GM21367 (cell line): ENCODE measurements at regions not wholly inside any gene's neighbourhood (a gene's known extent, or its start where the extent isn't known, plus 50 kb on each side); places are given as distances from the start of the nearest gene placed in this dataset.
"Not testable (repeated sequence)": the region's sequence is repeated elsewhere in the genome, so short reads cannot be mapped to it uniquely, and the experiment has no call there.

ENCODE experiments used
- ATAC-seq: cut with Tn5 transposase; IDR thresholded peaks from one replicate; pipeline ENCODE4 v1.9.1; 2021; ENCODE audit not compliant: unreplicated experiment

DNA sequence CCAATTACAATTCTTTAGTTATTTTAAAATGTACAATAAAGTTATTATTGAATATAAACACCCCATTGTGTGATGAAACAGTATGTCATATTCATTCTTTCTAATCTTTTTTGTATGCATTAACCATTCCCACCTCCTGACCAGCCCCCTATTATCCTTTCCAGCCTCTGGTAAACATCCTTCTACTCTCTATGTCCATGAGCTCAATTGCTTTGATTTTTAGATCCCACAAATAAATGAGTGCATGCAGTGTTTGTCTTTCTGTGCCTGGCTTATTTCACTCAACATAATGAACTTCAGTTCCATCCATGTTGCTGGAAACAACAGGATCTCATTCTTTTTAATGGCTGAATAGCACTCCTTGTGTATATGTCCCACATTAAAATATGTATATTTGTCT lies 1858.9 kb upstream of the C9orf72 start:
- ATAC-seq, result no peak

DNA sequence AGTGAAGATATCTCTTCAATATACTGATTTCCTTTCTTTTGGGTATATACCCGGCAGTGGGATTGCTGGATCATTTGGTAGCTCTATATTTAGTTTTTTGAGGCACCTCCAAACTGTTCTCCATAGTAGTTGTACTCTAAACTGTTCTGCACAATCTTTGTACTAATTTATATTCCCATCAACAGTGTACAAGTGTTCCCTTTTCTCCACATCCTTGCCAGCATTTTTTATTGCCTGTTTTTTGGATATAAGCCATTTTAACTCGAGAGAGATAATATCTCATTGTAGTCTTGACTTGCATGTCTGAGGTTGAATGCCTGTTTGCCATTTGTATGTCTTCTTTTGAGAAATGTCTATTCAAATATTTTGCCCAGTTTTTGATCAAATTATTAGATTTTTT lies 1859.4 kb upstream of the C9orf72 start:
- ATAC-seq, result not testable (repeated sequence)

DNA sequence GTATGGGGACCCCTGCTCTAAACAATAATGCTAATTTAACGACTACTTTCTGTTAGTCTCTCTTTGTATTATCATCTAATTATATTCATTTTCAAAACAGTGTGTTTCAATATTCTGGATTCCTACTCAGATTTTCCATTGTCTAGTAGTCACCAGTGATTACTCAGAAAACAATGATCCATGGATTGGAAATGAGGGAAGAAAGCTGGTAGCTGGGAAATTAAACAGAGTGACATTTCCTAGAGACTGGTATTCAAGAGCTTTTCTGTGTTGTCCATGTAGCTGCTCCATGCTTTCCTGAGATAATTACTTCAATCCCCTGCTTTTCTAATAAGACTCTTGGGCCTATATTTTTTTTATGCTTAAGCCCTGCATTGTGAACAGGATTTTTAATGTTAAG lies 1862.1 kb upstream of the C9orf72 start:
- ATAC-seq, result no peak

DNA sequence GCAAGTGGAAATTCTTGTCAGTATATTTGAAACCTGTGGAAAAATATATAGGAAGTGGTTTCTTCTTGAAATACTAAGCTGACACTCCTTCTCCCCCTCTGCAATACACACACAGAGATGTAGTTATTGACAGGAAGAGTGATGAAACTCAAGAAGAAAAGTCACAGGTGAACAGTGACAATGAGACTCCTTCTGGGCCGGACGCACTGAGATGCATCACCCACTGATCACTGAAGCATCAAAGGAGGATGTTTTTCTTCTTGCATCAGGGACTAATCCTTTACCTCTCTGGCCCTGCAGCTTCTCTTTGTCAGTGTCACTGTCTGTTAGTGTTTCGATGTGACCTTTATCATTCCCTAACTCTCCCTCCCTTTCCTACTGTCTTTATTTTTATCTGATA lies 1864.2 kb upstream of the C9orf72 start:
- no peak for ATAC-seq

DNA sequence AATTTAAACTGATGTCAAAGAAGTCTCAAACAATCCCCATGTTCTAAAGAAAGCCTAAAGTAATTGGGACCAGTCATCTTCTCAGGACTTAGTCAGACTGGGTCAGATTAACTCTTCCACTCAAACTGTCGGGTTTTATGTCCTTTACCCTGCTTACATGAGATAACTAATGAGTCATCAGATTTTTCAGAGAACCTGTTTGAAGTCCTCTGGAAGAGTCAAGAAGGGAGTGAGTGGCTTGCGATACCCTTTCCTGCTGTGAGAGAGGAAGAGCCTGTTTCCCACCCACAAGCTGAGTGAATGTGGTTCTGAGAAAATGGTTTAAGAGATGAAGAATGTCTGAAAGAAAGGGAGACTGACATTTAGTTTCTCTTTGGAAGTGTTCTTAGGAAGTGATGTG lies 1866.7 kb upstream of the C9orf72 start:
- no peak for ATAC-seq

DNA sequence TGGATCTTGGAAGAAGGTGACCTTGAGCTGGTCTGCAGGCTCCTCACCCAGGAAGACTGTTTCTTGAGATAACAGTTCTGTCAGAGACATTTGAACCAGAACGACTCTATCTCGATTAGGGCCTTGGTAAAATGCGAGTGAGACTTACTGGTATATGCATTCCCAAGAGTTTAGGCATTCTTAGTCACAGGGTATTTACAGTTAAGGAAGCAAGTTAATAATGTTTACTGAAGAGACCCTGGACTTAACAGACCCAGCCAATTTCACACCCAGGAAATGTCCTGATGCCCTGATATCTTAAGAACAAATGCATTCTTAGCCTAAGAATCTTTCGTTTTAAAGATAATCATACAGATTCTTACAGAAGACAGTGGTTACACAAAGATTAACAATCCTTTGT lies 1867.2 kb upstream of the C9orf72 start:
- ATAC-seq, result no peak

DNA sequence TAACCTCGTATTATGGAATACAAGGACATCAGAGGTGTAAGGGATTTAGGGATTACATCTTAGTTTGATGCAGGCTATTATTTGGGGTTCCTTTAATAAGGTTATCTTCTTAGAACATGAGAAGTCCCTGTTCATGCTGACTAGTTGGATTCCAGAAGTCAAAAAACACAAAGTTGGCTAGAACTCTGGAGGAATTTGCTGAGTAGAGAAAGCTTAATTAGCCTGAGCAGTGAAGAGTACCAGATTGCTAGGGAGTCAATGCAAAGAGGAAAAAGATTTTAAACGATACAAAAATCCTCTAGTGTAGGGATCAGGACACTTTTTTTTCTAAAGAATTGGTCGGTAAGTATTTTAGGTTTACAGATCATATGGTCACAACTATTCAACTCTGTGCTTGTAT lies 1872.5 kb upstream of the C9orf72 start:
- ATAC-seq, result no peak

DNA sequence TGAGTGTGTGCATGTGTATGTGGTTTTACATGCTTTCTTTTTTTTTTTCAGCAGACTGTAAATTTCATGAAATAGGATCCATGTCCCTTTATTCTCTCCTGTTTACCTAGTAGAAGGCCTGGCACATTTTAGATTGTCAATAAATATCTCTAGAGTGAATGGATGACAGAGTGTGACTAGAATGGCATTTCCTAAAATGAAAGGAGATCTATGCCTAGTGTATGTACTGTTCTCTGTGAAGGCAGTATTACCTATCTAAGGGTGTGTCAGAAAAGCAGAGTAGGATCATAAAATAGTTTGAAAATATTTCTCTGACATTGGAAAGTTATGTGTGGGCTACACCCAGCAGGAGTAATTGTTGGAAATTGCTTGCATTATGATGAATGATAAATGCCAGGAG lies 1876.0 kb upstream of the C9orf72 start:
- ATAC-seq, result no peak

DNA sequence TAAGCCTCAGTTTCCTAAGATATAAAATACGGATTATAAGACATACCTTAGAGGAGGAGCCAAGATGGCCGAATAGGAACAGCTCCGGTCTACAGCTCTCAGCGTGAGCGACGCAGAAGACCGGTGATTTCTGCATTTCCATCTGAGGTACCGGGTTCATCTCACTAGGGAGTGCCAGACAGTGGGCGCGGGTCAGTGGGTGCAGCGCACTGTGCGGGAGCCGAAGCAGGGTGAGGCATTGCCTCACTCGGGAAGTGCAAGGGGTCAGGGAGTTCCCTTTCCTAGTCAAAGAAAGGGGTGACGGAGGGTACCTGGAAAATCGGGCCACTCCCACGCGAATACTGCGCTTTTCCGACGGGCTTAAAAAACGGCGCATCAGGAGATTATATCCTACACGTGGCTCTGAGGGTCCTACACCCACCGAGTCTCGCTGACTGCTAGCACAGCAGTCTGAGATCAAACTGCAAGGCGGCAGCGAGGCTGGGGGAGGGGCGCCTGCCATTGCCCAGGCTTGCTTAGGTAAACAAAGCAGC lies 1877.1 kb upstream of the C9orf72 start:
- ATAC-seq, result not testable (repeated sequence)

DNA sequence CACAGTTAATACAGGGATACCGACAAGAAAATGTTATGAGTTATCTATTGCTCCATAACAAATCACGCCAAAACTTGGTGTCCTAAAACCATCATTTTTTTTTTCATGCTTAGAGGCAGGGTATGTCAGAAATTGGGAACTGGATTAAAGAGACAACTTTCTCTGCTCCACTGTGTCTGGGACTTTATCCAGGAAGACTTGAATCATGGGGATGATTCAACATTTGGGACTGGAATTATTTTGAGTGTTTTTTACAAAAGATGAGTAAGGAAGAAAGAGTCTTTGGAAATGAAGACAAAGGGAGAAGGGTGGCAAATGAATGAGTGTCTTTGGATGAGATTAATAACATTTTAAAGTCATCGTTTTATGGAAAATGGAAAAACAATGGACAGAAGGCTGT lies 1883.7 kb upstream of the C9orf72 start:
- ATAC-seq, result no peak

DNA sequence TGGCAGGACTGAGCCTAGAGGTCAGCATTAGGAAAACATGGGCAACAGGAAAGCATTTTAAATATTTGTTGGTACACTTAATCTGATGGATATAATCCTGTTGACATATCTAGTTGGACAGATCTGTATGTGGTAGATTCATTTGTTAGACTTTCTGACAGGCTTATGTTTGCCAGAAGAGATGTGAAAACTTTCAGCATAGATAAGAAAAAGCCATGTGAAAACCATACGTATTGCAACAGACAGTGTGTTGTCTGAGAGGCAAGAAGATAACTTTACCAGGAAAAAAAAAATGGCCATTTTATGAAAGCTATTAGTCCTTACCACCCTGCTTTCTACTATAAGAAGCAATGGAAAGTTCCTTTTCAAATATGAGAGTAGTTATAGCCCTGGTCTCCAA lies 1902.2 kb upstream of the C9orf72 start:
- ATAC-seq, result no peak

DNA sequence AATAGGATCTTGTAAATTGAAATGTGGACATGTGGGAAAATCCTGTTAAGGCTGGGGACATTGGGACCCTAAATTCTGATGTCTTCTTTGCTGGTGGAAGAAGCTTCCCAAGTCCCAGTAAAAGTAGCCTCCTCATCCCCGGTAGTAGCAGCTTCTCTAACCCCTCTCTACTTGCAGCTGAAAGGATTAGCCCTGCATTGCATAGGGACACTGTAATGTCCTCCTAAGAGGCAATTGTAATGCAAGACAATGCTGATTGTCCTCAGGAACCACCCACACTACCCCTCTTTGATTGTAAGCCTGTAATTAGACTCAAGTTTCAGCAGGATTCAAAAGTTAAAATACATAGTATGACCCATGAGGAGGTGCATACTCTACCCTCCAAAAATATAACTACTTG lies 1938.4 kb upstream of the C9orf72 start:
- ATAC-seq, result no peak

DNA sequence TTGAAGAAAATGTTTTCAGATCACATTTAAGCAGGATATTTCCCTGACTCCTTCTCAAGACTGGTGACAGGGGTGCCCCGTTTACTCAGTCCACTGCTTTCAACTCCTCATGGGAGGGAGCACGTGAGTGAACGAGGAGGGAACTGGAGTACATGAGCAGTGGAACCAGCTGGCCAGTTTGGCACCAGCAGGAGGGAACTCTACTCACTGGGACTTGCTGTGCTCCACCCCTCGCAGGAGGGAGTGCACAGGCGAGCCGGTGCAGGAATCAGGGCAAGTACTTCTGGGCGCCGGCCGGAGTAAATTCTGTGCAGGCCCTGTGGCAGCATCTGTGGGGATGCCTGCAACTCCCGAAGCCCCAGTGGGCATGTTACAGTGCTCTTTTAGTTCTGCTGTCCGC lies 1941.1 kb upstream of the C9orf72 start:
- ATAC-seq, result no peak

DNA sequence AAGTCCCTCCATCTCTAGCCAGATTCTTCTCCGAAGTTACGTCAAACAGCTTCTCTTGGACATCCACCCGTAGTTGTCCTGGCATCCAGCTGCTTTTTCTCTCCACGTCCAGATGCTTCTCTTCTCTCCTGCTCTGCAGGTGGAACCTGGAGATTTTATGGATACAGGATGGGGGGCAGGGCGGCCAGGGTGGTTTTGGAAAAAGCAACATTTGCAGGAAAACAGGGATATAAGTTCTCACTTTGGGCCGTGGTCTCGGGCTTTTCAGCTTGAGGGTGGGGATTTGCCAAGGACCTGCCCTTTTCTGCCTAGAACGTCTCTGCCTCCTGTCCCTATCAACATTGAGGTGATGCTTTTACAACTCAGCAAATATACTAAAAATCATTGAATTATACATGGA lies 1941.6 kb upstream of the C9orf72 start:
- ATAC-seq, result no peak

DNA sequence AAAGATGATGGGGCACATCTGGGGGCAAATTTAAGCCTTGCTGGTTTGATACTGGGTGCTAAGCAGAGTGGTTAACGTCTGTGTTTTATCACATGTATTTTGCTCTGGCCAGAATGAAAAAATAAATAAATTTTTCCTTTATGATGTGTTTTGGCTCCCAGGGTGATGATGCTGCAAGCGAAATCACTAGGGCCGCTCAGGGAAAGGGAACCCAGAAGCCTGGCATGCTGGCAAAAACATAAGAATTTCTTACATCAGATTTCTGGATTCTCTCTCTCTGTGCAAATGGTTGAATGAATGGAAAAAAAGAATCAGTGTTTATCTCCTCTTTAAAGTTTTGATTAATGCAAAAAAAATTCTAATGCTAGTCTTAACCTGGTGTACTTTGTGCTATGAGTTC lies 1975.2 kb upstream of the C9orf72 start:
- no peak for ATAC-seq

DNA sequence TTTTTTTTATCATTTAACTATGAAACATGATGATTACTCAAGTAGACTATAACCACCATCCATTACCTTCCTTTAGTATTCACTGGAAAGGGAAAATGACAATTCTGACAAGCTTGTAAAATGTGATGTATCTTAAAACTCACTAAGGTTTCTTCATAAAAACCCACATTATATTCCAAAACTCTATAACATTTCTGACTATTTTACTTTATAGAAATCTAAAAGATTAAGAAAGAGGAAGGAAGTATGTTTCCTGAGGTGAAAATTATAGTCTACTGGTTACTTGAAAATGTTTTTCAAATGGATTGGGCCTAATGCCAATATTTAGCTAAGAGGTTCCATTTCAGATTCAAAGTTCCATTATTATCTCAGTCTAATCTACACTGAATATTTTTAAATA lies 1982.2 kb upstream of the C9orf72 start:
- no peak for ATAC-seq

DNA sequence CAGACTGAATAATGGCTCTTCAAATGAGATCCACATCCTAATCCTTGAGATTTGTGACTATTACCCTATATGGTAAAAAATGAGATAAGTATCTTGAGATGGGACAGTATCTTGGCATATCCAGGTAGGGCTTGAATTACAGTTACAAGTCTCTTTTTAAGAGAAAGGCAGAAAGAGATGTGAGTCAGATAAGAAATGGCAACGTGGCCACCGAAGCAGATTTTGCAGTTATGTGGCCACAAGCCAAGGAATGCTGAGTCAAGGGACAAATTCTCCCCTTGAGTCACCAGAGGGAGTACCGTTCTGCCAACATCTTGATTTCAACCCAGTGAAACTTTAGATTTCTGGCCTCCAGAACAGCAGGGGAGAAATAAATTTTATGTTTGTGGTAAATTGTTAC lies 1983.0 kb upstream of the C9orf72 start:
- no peak for ATAC-seq

DNA sequence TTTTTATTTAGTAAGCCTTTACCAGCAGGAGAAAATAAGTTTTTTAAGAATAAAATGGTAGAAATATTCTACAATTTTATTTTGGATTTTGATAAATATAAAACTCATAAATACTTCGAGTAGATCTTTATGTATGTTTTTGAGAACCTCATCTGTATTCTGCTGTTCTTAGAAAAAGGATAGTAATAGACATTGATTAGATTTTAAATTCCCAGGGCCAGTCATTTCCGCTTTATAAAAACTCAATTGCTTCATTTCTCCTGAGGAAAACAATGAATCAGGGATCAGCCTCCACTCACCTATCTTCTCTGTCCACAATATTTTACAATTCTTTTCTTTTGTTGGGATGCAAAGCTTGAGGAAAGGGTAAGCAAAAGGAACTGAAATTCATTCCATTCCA lies 1983.5 kb upstream of the C9orf72 start:
- no peak for ATAC-seq

DNA sequence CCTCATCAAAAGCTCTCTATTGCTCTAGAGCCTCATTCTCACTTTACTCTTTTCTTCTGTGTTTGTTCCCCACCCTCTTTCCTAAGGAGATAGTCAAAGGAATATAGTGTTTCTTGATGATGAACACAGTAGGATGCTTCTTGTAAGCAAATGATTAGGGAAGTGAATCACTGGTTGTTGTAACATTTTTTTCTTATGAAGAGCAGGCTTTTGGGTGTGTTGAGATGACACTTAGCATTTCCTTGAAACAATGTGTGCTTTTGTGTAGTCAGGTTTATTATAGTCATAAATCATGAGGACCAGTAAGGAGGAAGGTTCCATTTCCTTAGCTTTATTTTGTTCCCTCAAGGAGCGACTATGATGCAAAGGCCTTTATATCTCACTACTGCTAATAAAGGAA lies 1991.3 kb upstream of the C9orf72 start:
- no peak for ATAC-seq

DNA sequence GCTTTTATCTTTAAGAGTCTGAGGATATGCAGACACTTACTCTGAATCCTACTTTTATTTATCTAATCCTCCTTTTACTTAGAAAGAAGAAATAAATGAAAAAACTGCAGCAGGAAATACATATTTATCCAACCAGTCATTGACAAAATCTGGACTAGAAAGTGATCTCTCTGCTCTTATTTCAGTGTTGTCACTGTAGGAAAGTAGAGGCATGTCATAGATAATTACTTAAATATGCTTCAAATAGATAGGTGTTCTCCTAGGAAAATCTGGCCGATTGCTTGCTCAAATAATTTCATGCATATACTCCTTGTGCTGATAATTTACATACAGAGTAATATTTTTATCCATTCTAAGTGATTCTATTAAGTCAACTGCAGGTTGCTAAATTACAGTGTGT lies 2001.9 kb upstream of the C9orf72 start:
- no peak for ATAC-seq

DNA sequence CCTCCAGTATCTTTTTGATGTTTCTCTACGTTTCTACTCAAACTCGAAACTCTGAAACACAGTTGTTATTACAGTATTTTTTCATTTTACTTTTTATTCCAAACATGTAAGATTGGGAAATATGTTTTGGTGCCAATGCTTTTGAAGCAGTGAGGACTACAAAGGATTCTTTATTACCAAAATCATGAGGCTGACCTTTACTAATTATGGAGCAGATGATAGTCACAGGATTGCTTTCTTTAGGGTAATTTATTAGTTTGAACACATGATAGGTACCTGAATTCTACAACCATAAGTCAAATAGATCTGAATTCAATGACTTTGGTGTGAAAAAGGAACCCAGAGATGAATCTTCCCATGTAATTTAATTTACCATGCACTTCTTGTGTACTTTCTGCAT lies 2015.1 kb upstream of the C9orf72 start:
- ATAC-seq, result no peak

DNA sequence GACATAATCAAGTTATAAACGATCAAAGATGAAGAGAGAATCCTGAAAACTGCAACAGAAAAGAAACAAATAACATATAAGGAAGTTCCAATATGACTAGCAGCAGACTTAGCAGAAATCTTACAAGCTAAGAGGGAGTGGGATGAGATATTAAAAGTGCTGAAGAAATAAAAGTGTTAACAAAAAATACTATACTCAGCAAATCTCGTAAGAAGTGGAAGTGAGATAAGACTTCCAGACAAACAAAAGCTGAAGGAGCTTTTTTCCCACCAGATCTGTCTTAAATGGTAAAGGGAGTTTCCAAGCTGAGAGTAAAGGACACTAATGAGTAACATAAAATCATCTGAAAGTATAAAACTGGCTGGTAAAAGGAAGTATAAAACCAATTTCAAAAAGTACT lies 2036.0 kb upstream of the C9orf72 start:
- ATAC-seq, result no peak

DNA sequence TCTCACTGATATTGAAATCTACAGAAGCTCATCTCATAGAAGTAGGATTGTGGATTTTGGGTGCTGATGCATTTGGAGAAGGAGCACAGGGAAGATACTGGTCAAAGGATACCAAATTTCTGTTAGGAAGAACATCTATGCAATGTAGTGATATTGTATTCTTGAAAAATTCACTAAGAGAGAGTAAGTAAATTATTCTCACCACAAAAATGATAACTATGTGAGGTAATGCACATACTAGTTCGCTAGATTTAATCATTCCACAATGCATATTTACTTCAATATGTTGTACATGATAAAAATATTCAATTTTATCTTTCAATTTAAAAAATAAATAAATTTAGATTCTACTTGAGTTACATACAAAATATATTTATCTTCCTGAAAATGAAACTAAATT lies 2040.5 kb upstream of the C9orf72 start:
- no peak for ATAC-seq

DNA sequence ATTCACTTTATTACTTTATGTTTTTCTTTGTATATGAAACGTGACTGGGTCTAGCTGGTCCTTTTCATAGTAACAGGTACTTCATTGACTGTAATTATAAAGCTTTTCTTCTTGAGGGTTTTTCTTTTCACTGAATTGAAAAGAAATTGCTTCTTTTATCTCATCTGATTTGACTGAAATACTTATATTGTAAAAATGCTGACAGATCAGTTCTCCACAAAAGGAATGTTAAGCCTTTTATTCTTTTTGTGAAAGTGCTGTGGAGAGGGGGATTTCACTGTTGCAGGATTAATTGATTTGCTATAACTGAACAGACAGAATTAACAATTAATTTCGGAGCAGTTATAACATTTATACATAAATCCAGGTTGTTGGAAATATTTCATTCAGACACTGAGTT lies 2043.6 kb upstream of the C9orf72 start:
- no peak for ATAC-seq
